AG10803 (cell line): ENCODE measurements at regions not wholly inside any gene's neighbourhood (a gene's known extent, or its start where the extent isn't known, plus 50 kb on each side); places are given as distances from the start of the nearest gene placed in this dataset.

Experiments used
- DNase-seq: peaks from one replicate; pipeline ENCODE4 v3.0.0; 2010; ENCODE audit warnings: low read depth
- H3K4me3 ChIP-seq: 2 replicates; pipeline ENCODE4 v1.5.1; 2011; ENCODE audit warnings: mild to moderate bottlenecking, low read length, control low read depth
- TF ChIP-seq, protein P1 (sequence below): conservative IDR thresholded peaks from 2 replicates; pipeline ENCODE4 v1.5.1; 2011; ENCODE audit warnings: mild to moderate bottlenecking, low read length, control low read depth, inconsistent platforms

GRCh38 chr12:73362666-73363065 is 1090.5 kb downstream of the TRHDE start:
- no peak for DNase-seq
- no peak overlapping the region for H3K4me3 ChIP-seq

DNA sequence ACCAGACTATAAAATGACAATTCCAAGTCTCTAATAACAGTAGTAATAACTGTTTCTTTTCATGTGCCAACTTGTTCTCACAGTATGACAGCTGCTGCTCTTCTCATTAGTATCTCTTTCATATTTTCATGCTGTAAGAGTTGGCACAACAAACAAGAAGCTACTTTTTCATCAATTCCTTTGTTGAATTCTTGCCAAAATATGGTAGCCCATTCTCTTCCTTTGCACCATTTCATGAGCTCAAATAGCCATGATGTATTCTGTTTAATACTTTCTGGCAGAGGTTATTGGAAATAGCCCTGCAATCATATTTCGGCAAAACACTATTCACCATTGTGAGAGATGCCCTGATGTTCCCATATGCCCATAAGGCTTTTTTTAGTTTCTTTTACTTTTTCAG is 1100.7 kb downstream of the TRHDE start:
- no peak for DNase-seq
- TF ChIP-seq, protein P1, sequence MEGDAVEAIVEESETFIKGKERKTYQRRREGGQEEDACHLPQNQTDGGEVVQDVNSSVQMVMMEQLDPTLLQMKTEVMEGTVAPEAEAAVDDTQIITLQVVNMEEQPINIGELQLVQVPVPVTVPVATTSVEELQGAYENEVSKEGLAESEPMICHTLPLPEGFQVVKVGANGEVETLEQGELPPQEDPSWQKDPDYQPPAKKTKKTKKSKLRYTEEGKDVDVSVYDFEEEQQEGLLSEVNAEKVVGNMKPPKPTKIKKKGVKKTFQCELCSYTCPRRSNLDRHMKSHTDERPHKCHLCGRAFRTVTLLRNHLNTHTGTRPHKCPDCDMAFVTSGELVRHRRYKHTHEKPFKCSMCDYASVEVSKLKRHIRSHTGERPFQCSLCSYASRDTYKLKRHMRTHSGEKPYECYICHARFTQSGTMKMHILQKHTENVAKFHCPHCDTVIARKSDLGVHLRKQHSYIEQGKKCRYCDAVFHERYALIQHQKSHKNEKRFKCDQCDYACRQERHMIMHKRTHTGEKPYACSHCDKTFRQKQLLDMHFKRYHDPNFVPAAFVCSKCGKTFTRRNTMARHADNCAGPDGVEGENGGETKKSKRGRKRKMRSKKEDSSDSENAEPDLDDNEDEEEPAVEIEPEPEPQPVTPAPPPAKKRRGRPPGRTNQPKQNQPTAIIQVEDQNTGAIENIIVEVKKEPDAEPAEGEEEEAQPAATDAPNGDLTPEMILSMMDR, result no peak
- no peak overlapping the region for H3K4me3 ChIP-seq

More at GRCh38 chr12:73362666-73363065, 1090.5 kb downstream of the TRHDE start:
- TF ChIP-seq, protein P1, result no peak

DNA sequence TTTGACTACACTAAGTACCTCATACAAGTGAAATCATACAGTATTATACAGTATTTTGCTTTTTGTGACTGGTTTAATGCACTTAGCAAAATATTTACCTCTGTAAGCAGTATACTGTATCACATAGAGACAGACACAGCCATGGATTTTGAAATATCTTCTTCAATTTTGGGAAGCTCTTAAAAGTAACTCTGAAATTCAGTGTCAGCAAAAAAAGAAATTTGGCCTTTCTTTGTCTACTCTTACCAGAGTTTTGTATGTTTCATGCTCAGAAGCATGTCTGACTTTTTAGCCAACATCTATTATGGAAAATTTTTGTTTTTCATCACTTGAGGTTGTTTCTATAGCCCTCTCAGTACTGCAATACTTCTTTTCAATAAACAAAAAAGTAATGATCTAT is 1102.2 kb downstream of the TRHDE start:
- DNase-seq, result no peak
- TF ChIP-seq, protein P1, result no peak
- no peak overlapping the region for H3K4me3 ChIP-seq

DNA sequence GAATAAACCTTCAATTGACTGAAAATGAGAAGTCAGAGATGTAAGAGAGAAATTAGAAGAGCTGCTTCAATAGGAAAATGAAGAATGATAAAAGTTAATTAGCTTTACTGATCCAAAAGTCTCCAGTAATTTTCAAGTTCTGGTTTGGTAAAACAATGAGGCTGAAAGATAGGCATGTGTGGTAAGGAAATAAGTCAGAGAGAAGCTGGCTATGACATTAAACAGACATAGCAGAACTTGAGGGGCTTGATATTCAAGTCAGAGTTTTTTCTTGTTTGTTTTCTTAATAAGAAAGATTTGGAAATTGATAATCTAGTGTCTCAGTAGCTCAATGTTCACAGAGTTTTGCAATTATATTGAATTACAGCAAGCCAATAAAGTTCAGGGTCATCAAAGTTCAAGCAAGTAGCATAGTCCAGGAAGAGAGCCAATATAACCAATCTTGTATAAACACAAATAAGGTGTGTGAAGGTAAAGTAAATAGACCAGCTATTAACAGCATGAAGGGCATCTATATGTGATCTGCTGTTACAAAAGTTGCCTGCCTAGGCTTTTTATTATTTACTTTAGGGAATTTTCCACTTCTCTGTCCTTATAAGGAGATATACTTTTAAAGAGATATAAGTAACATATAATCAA is 1111.5 kb downstream of the TRHDE start:
- TF ChIP-seq, protein P1, result no peak
- DNase-seq, result no peak
- H3K4me3 ChIP-seq, result no peak overlapping the region

- TF ChIP-seq, protein P1, result no peak
- H3K4me3 ChIP-seq, result no peak overlapping the region
- no peak for DNase-seq
These were observed 1112.4 kb downstream of the TRHDE start for GRCh38 chr12:73384592-73384991.

GRCh38 chr12:73390261-73390660 is 1118.1 kb downstream of the TRHDE start:
- no peak for DNase-seq
- no peak overlapping the region for H3K4me3 ChIP-seq

DNA sequence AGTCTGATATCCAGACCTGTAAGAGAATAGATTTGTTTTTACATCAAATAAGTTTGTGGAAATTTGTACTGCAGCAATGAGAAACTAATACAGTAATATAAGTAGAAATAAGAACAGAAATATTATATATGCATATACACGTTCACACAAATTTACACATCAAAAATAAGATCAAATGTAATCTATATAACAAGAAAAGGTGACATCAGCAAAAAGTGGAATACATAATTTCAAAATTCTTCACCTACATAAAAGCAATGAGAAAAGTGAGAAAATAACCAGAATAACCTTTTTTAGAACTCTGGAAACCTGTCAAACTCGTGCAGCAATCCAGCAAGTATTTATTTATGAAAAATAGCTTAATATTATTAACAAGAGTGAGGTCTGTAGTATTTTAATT is 1124.6 kb upstream of the ATXN7L3B start:
- TF ChIP-seq, protein P1, result no peak
- DNase-seq, result no peak
- H3K4me3 ChIP-seq, result no peak overlapping the region

More at GRCh38 chr12:73390261-73390660, 1118.1 kb downstream of the TRHDE start:
- TF ChIP-seq, protein P1, result no peak
